Breast epithelium (tissue), 3 donors: ENCODE measurements at regions not wholly inside any gene's neighbourhood (a gene's known extent, or its start where the extent isn't known, plus 50 kb on each side); places are given as distances from the start of the nearest gene placed in this dataset.

Experiments used
- POLR2AphosphoS5 ChIP-seq, 3 donors: sonication (generic); formaldehyde crosslinking; IDR thresholded peaks; one replicate each; pipeline ENCODE4 v1.6.1; 2017; ENCODE audit warnings: antibody characterized with exemption in 3 of 3
- TF ChIP-seq, protein P1 (sequence below), 3 donors: fragments of 450-650 bp; IDR thresholded peaks; one replicate each; pipeline ENCODE4 v1.5.1; 2016 to 2017; ENCODE audit warnings: antibody characterized with exemption in 3 of 3, mild to moderate bottlenecking in 3 of 3, moderate library complexity in 3 of 3

- TF ChIP-seq, protein P1, sequence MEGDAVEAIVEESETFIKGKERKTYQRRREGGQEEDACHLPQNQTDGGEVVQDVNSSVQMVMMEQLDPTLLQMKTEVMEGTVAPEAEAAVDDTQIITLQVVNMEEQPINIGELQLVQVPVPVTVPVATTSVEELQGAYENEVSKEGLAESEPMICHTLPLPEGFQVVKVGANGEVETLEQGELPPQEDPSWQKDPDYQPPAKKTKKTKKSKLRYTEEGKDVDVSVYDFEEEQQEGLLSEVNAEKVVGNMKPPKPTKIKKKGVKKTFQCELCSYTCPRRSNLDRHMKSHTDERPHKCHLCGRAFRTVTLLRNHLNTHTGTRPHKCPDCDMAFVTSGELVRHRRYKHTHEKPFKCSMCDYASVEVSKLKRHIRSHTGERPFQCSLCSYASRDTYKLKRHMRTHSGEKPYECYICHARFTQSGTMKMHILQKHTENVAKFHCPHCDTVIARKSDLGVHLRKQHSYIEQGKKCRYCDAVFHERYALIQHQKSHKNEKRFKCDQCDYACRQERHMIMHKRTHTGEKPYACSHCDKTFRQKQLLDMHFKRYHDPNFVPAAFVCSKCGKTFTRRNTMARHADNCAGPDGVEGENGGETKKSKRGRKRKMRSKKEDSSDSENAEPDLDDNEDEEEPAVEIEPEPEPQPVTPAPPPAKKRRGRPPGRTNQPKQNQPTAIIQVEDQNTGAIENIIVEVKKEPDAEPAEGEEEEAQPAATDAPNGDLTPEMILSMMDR (IDR thresholded peaks at IDR 0.05) = no peak
- TF ChIP-seq POLR2AphosphoS5 (IDR thresholded peaks at IDR 0.05) = no peak
Measured at GRCh38 chr9:80146466-80146865, 574.7 kb downstream of the TLE4 start.
